ENCODE measurements at regions not wholly inside any gene's neighbourhood (a gene's known extent, or its start where the extent isn't known, plus 50 kb on each side); places are given as distances from the start of the nearest gene placed in this dataset.
A peak's percentile ranks its signal among the peaks of the same experiment; 100 is the strongest.

GRCh38 chr15:66936109-66936860, 129.1 kb upstream of the SMAD3 start:
- Mint-ChIP-seq H3K27ac (peak overlapping the region; percentile 4), H3K9me3 (peaks cover 21% of the 10 kb centered on the region), H3K4me1 (ENCODE audit: low read depth) (peaks cover 28% of the 10 kb centered on the region), H3K27me3 (peaks cover 7% of the 10 kb centered on the region), H3K36me3 (ENCODE audit: low read depth) (no peaks in the 10 kb centered on the region), H3K4me3 (no peak overlapping the region)
- intact Hi-C loops (cut with micrococcal nuclease), result no loop called here

DNA sequence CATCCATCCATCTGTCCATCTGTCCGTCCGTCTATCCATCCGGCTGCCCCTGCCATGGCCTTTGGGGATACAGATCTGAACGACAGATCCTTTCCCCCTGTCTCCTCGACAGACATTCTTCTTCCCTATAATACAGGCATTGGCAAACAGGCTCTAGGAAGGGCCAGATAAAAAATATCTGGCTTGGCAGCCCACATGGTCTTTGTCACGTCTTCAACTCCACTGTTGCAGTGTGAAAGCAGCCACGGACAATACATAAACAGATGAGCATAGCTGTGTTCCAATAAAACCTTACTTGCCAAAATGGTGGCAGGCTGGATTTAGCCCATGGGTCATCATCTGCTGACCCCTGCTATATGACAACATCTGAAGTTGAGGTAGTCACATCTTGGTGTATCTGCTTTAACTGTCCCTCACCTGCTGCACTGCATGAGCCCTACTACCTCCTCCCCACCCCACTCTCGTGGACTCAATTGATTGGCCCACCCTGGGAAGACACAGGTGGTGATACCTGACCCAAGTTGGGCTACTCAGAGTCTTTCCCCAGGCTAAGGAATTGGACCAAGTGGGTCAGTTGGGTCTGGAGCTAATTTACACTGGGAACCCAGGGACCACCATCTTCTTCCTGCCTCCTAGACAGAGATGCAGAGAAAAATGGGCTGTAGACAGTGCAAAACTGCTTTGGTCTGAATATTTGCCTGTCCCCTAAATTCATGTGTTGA, 128.4 kb upstream of the SMAD3 start:
- no peak overlapping the region for H3K4me3 Mint-ChIP-seq
- H3K27me3 Mint-ChIP-seq, result peaks cover 7% of the 10 kb centered on the region
- peaks cover 35% of the 10 kb centered on the region for H3K4me1 Mint-ChIP-seq (ENCODE audit: low read depth)
- no peaks in the 10 kb centered on the region for H3K36me3 Mint-ChIP-seq (ENCODE audit: low read depth)
- H3K27ac Mint-ChIP-seq, result no peak overlapping the region
- peaks cover 21% of the 10 kb centered on the region for H3K9me3 Mint-ChIP-seq
- intact Hi-C loops (cut with micrococcal nuclease), result no loop called here

DNA sequence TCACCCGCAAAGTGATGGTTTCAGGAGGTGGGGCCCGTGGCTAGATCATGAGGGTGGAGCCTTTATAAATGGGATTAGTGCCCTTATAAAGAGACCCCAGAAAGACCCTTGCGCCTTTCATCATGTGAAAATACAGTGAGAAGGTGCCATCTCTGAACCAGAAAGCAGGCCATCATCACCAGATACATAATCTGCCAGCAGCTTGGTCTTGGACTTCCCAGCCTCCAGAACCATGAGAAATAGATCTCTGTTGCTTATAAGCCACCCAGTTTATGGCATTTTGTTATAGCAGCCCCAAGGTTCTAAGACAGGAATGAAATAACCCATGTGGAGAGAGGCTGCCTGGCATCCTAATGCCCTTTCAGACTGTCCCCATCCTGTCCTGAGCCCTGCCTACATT, 127.8 kb upstream of the SMAD3 start:
- Mint-ChIP-seq H3K36me3 (ENCODE audit: low read depth) (no peaks in the 10 kb centered on the region), H3K9me3 (peaks cover 21% of the 10 kb centered on the region), H3K4me3 (no peak overlapping the region), H3K4me1 (ENCODE audit: low read depth) (peaks cover 38% of the 10 kb centered on the region), H3K27ac (no peak overlapping the region), H3K27me3 (peaks cover 7% of the 10 kb centered on the region)
- intact Hi-C loops (cut with micrococcal nuclease), result no loop called here

- Mint-ChIP-seq H3K36me3 (ENCODE audit: low read depth) (no peaks in the 10 kb centered on the region), H3K9me3 (peaks cover 16% of the 10 kb centered on the region), H3K4me1 (ENCODE audit: low read depth) (peaks cover 44% of the 10 kb centered on the region), H3K27ac (no peak overlapping the region), H3K4me3 (no peak overlapping the region), H3K27me3 (peaks cover 9% of the 10 kb centered on the region)
- intact Hi-C loops (cut with micrococcal nuclease), result no loop called here
Observed at GRCh38 chr15:66938114-66938830, 127.1 kb upstream of the SMAD3 start.

DNA sequence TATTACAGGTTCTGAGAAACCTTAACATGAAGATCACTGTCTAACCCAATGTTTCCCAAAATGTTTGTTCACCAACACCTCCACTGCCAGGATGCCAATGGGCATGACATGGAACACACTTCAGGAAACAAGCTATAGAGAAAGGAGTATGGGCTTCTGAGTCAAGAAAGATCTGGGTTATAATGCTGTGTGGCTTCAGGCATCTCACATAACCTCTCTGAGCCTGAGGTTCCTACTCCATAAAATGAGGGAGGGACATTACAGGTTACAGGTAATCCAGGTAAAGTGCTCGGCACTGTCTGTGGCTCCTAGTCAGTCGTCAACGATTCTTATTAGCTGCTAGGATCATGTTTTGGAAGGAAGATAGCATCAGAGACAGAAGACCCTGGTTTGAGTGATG, 126.4 kb upstream of the SMAD3 start:
- Mint-ChIP-seq H3K9me3 (peaks cover 9% of the 10 kb centered on the region), H3K27me3 (peaks cover 9% of the 10 kb centered on the region), H3K4me3 (no peak overlapping the region), H3K4me1 (ENCODE audit: low read depth) (peaks cover 49% of the 10 kb centered on the region), H3K36me3 (ENCODE audit: low read depth) (no peaks in the 10 kb centered on the region), H3K27ac (no peak overlapping the region)
- intact Hi-C loops (cut with micrococcal nuclease), result no loop called here

DNA sequence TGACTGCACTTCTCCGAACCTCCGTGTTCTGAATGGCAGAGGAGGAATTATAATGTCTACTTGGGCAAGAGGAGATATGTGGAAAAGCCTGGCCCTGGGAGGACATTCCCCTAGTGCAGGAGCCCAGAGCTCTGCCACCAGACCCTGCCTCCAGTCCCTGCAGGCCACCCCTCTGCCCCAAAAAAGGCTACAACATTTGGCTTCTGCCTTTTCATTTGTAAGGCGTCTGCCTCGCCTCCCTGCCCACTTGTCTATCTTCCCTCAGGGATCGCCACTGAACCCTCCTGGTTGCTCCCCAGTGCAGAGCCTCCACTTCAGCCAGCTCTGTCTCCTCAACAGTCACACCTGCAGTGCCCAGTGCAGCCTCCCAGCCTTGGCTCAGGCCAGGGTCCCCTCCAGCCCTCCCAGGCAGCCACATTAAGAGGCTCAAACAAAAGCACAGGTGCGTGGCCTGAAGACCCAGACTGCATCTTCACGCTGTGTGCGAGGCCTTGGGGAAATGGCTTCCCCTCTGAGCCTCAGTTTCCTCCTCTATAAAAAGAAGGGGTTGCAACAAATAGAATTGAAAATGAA, 125.9 kb upstream of the SMAD3 start:
- Mint-ChIP-seq H3K4me3 (no peak overlapping the region), H3K9me3 (peaks cover 3% of the 10 kb centered on the region), H3K27ac (peak overlapping the region; percentile 80), H3K36me3 (ENCODE audit: low read depth) (no peaks in the 10 kb centered on the region), H3K4me1 (ENCODE audit: low read depth) (peaks cover 54% of the 10 kb centered on the region), H3K27me3 (peaks cover 13% of the 10 kb centered on the region)
- intact Hi-C loops (cut with micrococcal nuclease), result loop anchor here (5.0 to 10.0 kb wide), 3 partner anchors 32 to 895 kb away; no protein-coding TSS in a partner anchor

DNA sequence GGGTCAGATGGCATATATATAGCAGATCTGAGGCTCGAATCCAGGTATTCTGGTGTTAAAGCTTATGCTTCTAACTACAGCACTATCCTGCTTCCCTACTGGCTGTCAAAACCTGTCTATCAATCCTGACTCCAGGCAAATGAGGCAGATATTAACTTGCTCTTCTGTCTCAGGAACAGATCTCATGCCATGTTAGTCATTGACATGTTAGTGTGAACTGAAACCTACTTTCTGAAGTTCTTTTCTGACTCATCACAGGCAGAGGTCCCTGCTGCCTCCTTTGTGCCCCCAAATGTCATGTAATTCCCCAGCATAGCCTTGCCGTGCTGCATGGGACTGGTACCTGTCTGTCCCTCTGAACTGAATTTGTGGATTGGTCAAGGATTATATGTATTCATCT, 125.0 kb upstream of the SMAD3 start:
- Mint-ChIP-seq H3K27me3 (peaks cover 15% of the 10 kb centered on the region), H3K27ac (peak overlapping the region; percentile 80), H3K4me1 (ENCODE audit: low read depth) (peaks cover 63% of the 10 kb centered on the region)

GRCh38 chr15:66941108-66941711, 124.2 kb upstream of the SMAD3 start:
- peaks cover 15% of the 10 kb centered on the region for H3K27me3 Mint-ChIP-seq
- peak overlapping the region; percentile 80 for H3K27ac Mint-ChIP-seq
- H3K4me3 Mint-ChIP-seq, result peak overlapping the region; percentile 32
- intact Hi-C loops (cut with micrococcal nuclease), result loop anchor here (5.0 to 10.0 kb wide), 3 partner anchors 34 to 894 kb away; no protein-coding TSS in a partner anchor
- no peaks in the 10 kb centered on the region for H3K9me3 Mint-ChIP-seq
- peaks cover 64% of the 10 kb centered on the region for H3K4me1 Mint-ChIP-seq (ENCODE audit: low read depth)
- no peaks in the 10 kb centered on the region for H3K36me3 Mint-ChIP-seq (ENCODE audit: low read depth)

More for the DNA sequence above, 125.0 kb upstream of the SMAD3 start:
- Mint-ChIP-seq H3K4me3 (no peak overlapping the region), H3K9me3 (no peaks in the 10 kb centered on the region), H3K36me3 (ENCODE audit: low read depth) (no peaks in the 10 kb centered on the region)
- intact Hi-C loops (cut with micrococcal nuclease), result loop anchor here (5.0 to 10.0 kb wide), 3 partner anchors 33 to 894 kb away; no protein-coding TSS in a partner anchor

GRCh38 chr15:66941791-66942190, 123.6 kb upstream of the SMAD3 start:
- H3K27ac Mint-ChIP-seq, result peak overlapping the region; percentile 80
- peaks cover 14% of the 10 kb centered on the region for H3K27me3 Mint-ChIP-seq
- no peak overlapping the region for H3K4me3 Mint-ChIP-seq
- intact Hi-C loops (cut with micrococcal nuclease), result loop anchor here (5.0 to 10.0 kb wide), 3 partner anchors 34 to 893 kb away; no protein-coding TSS in a partner anchor
- H3K36me3 Mint-ChIP-seq (ENCODE audit: low read depth), result no peaks in the 10 kb centered on the region
- H3K4me1 Mint-ChIP-seq (ENCODE audit: low read depth), result peaks cover 68% of the 10 kb centered on the region
- H3K9me3 Mint-ChIP-seq, result no peaks in the 10 kb centered on the region

DNA sequence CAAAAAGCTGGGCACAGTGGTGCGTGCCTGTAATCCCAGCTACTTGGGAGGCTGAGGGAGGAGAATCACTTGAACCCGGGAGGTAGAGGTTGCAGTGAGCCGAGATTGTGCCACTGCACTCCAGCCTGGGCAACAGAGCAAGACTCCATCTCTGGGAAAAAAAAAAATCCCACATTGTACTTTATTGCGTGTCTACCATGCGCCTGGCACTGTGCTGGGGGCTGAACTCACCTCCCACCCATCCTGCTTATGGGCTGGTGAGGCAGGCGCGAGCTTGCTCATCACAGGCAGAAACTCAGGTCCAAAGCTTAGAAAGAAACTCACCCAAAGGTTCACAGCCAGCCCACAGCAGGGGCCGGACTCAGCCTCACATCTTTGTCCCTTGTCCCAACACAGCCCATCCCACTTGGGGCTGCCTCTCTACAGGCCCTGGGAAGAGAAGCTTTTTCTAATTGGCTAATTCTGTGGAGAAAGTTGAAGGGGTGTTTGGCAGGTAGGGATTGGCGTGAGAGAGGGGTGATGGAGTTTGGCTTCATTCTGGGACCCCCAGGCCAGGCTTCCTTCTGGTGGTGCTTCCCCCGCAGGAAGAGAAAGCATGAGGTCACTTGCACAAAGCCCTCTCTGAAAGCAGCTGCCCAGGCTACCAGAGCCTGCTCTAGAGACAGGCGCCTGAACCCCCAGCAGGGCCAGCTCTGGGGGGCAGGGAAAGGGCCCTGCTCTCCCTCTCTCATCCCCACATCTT, 122.6 kb upstream of the SMAD3 start:
- peaks cover 70% of the 10 kb centered on the region for H3K4me1 Mint-ChIP-seq (ENCODE audit: low read depth)
- H3K27me3 Mint-ChIP-seq, result peaks cover 15% of the 10 kb centered on the region
- H3K36me3 Mint-ChIP-seq (ENCODE audit: low read depth), result no peaks in the 10 kb centered on the region
- H3K9me3 Mint-ChIP-seq, result no peaks in the 10 kb centered on the region
- peak overlapping the region; percentile 80 for H3K27ac Mint-ChIP-seq
- intact Hi-C loops (cut with micrococcal nuclease), result loop anchor here (5.0 to 10.0 kb wide), 3 partner anchors 36 to 892 kb away; no protein-coding TSS in a partner anchor
- H3K4me3 Mint-ChIP-seq, result no peak overlapping the region

DNA sequence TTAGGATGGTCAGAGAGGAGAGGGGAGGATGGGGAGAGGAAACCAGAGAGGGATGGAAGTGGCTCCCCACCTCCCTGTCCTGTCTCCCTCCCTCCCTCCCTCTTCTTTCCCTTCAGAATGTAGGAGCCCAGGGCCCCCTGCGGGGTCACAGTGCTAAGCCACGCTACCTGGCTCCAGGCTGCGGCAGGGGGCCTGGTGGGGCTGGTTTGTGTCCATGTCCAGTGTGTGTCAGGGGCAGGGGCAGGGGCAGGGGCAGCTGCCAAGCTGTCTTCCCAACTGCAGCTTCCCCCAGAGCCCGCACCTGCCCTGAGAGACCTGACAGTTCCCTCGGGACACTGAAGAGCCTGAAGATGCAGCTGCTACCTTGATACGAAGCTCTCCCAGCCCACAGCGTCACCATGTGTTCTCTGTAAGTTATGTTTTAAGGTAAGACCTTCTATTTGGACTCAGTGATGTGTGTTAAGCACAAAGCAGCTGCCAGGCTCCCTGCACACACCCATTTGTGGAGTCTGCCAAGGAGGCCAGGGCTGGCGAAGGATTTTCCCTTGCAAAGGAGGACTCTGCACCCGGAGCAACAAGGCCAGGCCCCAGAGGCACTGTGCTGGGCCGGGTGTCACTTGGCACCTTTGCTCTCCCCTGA, 121.8 kb upstream of the SMAD3 start:
- no peak overlapping the region for H3K4me3 Mint-ChIP-seq
- peaks cover 77% of the 10 kb centered on the region for H3K4me1 Mint-ChIP-seq (ENCODE audit: low read depth)
- intact Hi-C loops (cut with micrococcal nuclease), result loop anchor here (5.0 to 10.0 kb wide), 3 partner anchors 36 to 891 kb away; no protein-coding TSS in a partner anchor
- H3K9me3 Mint-ChIP-seq, result no peaks in the 10 kb centered on the region
- H3K27me3 Mint-ChIP-seq, result peaks cover 20% of the 10 kb centered on the region
- no peaks in the 10 kb centered on the region for H3K36me3 Mint-ChIP-seq (ENCODE audit: low read depth)
- H3K27ac Mint-ChIP-seq, result peak overlapping the region; percentile 80

- H3K36me3 Mint-ChIP-seq (ENCODE audit: low read depth), result no peaks in the 10 kb centered on the region
- intact Hi-C loops (cut with micrococcal nuclease), result loop anchor here (5.0 to 10.0 kb wide), 3 partner anchors 37 to 891 kb away; no protein-coding TSS in a partner anchor
- peak overlapping the region; percentile 80 for H3K27ac Mint-ChIP-seq
- peaks cover 82% of the 10 kb centered on the region for H3K4me1 Mint-ChIP-seq (ENCODE audit: low read depth)
- no peaks in the 10 kb centered on the region for H3K9me3 Mint-ChIP-seq
- no peak overlapping the region for H3K4me3 Mint-ChIP-seq
- H3K27me3 Mint-ChIP-seq, result peaks cover 20% of the 10 kb centered on the region
Observed at GRCh38 chr15:66944121-66944520, 121.3 kb upstream of the SMAD3 start.

Measured in dendritic cell treated with granulocyte-macrophage colony-stimulating factor and Interleukin-4, amounts not matched to agents 40 ng/mL and 50 ng/mL, for 4 days (primary cell).